Keratinocyte (primary cell): ENCODE measurements at regions not wholly inside any gene's neighbourhood (a gene's known extent, or its start where the extent isn't known, plus 50 kb on each side); places are given as distances from the start of the nearest gene placed in this dataset.

Experiments used
- DNase-seq: peaks from one replicate; pipeline ENCODE4 v3.0.0-alpha.2; 2011; ENCODE audit warnings: low read depth, missing footprints, low spot score
- FAIRE-seq: peaks from 2 replicates; lab custom pipeline; 2011; peaks lifted over from hg19 to GRCh38; lab: Jason Lieb, UNC
- H2AFZ ChIP-seq: 2 replicates; pipeline ENCODE4 v1.6.0; 2012; ENCODE audit warnings: low read length, control low read depth, inconsistent platforms; ENCODE audit not compliant: control insufficient read depth
- H3K27ac ChIP-seq: 2 replicates; pipeline ENCODE4 v1.5.1; 2011; ENCODE audit warnings: low read length; ENCODE audit not compliant: control insufficient read depth, insufficient read depth
- H3K27me3 ChIP-seq: 3 replicates; pipeline ENCODE4 v1.6.0; 2011; ENCODE audit warnings: low read length; ENCODE audit not compliant: control insufficient read depth, insufficient read depth; ENCODE audit errors: extremely low read depth
- H3K36me3 ChIP-seq, 2 experiments: 2 replicates in 1 of 2; 3 replicates in 1 of 2; pipeline ENCODE4 v1.5.1; 2011; ENCODE audit warnings: low read length in 2 of 2, mild to moderate bottlenecking in 1 of 2; ENCODE audit not compliant: control insufficient read depth in 2 of 2, insufficient read depth in 2 of 2; ENCODE audit errors: extremely low read depth in 1 of 2
- H3K4me1 ChIP-seq: 3 replicates; pipeline ENCODE4 v1.5.1; 2011; ENCODE audit warnings: low read length; ENCODE audit not compliant: control insufficient read depth, insufficient read depth; ENCODE audit errors: extremely low read depth
- H3K4me2 ChIP-seq: 3 replicates; pipeline ENCODE4 v1.6.0; 2011; ENCODE audit warnings: low read depth, low read length; ENCODE audit not compliant: control insufficient read depth, insufficient read depth; ENCODE audit errors: extremely low read depth
- H3K4me3 ChIP-seq, 3 experiments: fragments of 200-600 bp in 1 of 3; sonication (generic) in 1 of 3; 2 replicates in 2 of 3; 3 replicates in 1 of 3; pipeline ENCODE4 v1.5.1; 2011 to 2016; ENCODE audit warnings: low read length in 3 of 3, mild to moderate bottlenecking in 3 of 3, control low read depth in 2 of 3, inconsistent platforms in 1 of 3, low read depth in 1 of 3, mixed read lengths in 1 of 3, mixed run types in 1 of 3, moderate library complexity in 1 of 3; ENCODE audit not compliant: control insufficient read depth in 2 of 3, insufficient read depth in 2 of 3; ENCODE audit errors: extremely low read depth in 1 of 3
- H3K79me2 ChIP-seq: 2 replicates; pipeline ENCODE4 v1.6.0; 2012; ENCODE audit warnings: low read length; ENCODE audit not compliant: control insufficient read depth, insufficient read depth
- H3K9ac ChIP-seq: 3 replicates; pipeline ENCODE4 v1.6.0; 2011; ENCODE audit warnings: low read length; ENCODE audit not compliant: control insufficient read depth, insufficient read depth; ENCODE audit errors: extremely low read depth
- H3K9me1 ChIP-seq: 3 replicates; pipeline ENCODE4 v1.6.0; 2011; ENCODE audit warnings: low read length; ENCODE audit not compliant: control insufficient read depth, insufficient read depth; ENCODE audit errors: extremely low read depth
- H3K9me3 ChIP-seq: 2 replicates; pipeline ENCODE4 v1.5.1; 2012; ENCODE audit warnings: low read depth, low read length; ENCODE audit not compliant: control insufficient read depth
- H4K20me1 ChIP-seq: 3 replicates; pipeline ENCODE4 v1.6.0; 2011; ENCODE audit warnings: low read length; ENCODE audit not compliant: control insufficient read depth, insufficient read depth; ENCODE audit errors: extremely low read depth
- EZH2 ChIP-seq: IDR thresholded peaks from one replicate; pipeline ENCODE4 v1.6.1; 2012; ENCODE audit warnings: inconsistent platforms, mild to moderate bottlenecking, low read length, moderate library complexity
- dilution Hi-C: fragments of 300-500 bp; cut with MboI; formaldehyde crosslinking; loops from one replicate; pipeline ENCODE4 v1.7.0; 2020; ENCODE audit warnings: low sequenced_read_pairs; ENCODE audit not compliant: extremely low pct_ligation_motif_present
- TF ChIP-seq, protein P1 (sequence below), 3 experiments: IDR thresholded peaks in 1 of 3; conservative IDR thresholded peaks in 1 of 3; optimal IDR thresholded peaks in 1 of 3; 2 replicates in 2 of 3; 3 replicates in 1 of 3; pipeline versions ENCODE3 to v1.5.1; 2011; ENCODE audit warnings: low read length in 3 of 3, mild to moderate bottlenecking in 3 of 3, moderate library complexity in 2 of 3, control low read depth in 1 of 3, inconsistent platforms in 1 of 3; ENCODE audit not compliant: insufficient read depth in 2 of 3; ENCODE audit errors: extremely low read depth in 1 of 3

DNA sequence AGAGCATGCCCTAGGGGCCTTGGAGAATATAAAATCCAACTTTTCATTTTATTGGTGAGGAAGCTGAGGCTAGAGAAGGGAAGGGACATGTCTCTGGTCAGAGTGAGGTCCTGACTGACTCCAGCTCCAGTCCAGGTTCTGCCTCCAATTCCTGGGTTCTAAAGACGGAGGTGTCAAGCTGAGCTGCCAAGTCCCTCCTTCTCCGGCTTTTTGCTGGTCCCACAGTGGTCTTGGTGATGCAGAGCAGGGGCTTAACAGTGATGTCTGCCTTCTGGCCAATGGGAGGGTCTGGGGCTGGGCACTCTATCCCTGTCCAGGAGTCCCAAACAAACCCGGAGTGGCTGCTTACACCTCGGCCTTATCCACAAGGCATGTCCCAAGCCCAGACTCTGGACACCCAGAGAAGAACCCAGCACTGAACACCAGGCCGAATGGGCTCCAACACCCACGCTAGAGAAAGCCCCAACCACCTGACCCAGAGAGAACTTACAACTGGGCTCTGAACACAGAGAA, 104.8 kb downstream of the EBNA1BP2 start:
- H4K20me1 ChIP-seq = no peaks in the 10 kb centered on the region
- TF ChIP-seq, protein P1, sequence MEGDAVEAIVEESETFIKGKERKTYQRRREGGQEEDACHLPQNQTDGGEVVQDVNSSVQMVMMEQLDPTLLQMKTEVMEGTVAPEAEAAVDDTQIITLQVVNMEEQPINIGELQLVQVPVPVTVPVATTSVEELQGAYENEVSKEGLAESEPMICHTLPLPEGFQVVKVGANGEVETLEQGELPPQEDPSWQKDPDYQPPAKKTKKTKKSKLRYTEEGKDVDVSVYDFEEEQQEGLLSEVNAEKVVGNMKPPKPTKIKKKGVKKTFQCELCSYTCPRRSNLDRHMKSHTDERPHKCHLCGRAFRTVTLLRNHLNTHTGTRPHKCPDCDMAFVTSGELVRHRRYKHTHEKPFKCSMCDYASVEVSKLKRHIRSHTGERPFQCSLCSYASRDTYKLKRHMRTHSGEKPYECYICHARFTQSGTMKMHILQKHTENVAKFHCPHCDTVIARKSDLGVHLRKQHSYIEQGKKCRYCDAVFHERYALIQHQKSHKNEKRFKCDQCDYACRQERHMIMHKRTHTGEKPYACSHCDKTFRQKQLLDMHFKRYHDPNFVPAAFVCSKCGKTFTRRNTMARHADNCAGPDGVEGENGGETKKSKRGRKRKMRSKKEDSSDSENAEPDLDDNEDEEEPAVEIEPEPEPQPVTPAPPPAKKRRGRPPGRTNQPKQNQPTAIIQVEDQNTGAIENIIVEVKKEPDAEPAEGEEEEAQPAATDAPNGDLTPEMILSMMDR (optimal IDR thresholded peaks at IDR 0.05 in 1 of 3, IDR thresholded peaks at IDR 0.05 in 1 of 3, conservative IDR thresholded peaks at IDR 0.05 in 1 of 3; ENCODE audit: extremely low read depth in 1 of 3, insufficient read depth in 2 of 3, low read length in 3 of 3) = no peak
- TF ChIP-seq EZH2 = no peak
- H3K36me3 ChIP-seq = no peaks in the 10 kb centered on the region
- DNase-seq = no peak
- no peak overlapping the region for H3K9ac ChIP-seq
- H3K79me2 ChIP-seq = no peaks in the 10 kb centered on the region
- no peak overlapping the region for H2AFZ ChIP-seq
- dilution Hi-C loops = no loop called here
- H3K4me1 ChIP-seq = peaks cover 18% of the 10 kb centered on the region
- no peaks in the 10 kb centered on the region for H3K9me1 ChIP-seq
- no peaks in the 10 kb centered on the region for H3K27me3 ChIP-seq
- H3K4me3 ChIP-seq = peak overlapping the region in 1 of 3 experiments; percentile 4
- no peaks in the 10 kb centered on the region for H3K9me3 ChIP-seq
- no peak for FAIRE-seq
- no peak overlapping the region for H3K27ac ChIP-seq
- H3K4me2 ChIP-seq = no peak overlapping the region

DNA sequence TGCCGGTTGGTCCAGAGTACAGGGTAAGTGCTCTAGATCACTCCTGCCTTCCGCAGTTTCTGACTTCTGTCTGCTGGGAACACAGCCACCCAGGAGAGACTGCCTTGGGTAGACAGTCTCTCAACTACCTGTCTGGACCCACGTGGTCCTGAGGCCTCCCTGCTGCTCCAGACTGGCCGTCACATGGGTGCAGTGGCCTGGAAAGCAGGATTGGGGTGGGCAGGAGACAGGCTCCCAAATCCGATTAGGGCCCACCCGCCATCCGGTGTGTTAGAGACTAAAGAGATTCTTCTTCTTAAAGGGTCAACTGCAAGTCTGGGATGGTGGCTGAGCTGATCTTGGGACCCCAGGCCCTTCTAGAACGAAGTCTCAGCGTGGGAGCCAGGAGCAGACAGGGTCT, 105.5 kb downstream of the EBNA1BP2 start:
- no peak overlapping the region for H3K9ac ChIP-seq
- H3K79me2 ChIP-seq = no peaks in the 10 kb centered on the region
- no peak overlapping the region for H2AFZ ChIP-seq
- H4K20me1 ChIP-seq = no peaks in the 10 kb centered on the region
- TF ChIP-seq EZH2 = no peak
- TF ChIP-seq, protein P1 (optimal IDR thresholded peaks at IDR 0.05 in 1 of 3, IDR thresholded peaks at IDR 0.05 in 1 of 3, conservative IDR thresholded peaks at IDR 0.05 in 1 of 3; ENCODE audit: extremely low read depth in 1 of 3, insufficient read depth in 2 of 3, low read length in 3 of 3) = no peak
- dilution Hi-C loops = no loop called here
- peaks cover 18% of the 10 kb centered on the region for H3K4me1 ChIP-seq
- FAIRE-seq (no peak), DNase-seq (no peak)
- H3K4me3 ChIP-seq = no peak overlapping the region
- no peak overlapping the region for H3K27ac ChIP-seq
- no peaks in the 10 kb centered on the region for H3K9me1 ChIP-seq
- no peaks in the 10 kb centered on the region for H3K9me3 ChIP-seq
- H3K4me2 ChIP-seq = no peak overlapping the region
- H3K27me3 ChIP-seq = no peaks in the 10 kb centered on the region
- no peaks in the 10 kb centered on the region for H3K36me3 ChIP-seq
